DLD1 (cell line): ENCODE measurements at regions not wholly inside any gene's neighbourhood (a gene's known extent, or its start where the extent isn't known, plus 50 kb on each side); places are given as distances from the start of the nearest gene placed in this dataset.

Experiments
- in situ Hi-C: cut with HindIII; loops from 2 replicates; pipeline ENCODE4 v1.10.0; 2017; ENCODE audit warnings: low sequenced_read_pairs

DNA sequence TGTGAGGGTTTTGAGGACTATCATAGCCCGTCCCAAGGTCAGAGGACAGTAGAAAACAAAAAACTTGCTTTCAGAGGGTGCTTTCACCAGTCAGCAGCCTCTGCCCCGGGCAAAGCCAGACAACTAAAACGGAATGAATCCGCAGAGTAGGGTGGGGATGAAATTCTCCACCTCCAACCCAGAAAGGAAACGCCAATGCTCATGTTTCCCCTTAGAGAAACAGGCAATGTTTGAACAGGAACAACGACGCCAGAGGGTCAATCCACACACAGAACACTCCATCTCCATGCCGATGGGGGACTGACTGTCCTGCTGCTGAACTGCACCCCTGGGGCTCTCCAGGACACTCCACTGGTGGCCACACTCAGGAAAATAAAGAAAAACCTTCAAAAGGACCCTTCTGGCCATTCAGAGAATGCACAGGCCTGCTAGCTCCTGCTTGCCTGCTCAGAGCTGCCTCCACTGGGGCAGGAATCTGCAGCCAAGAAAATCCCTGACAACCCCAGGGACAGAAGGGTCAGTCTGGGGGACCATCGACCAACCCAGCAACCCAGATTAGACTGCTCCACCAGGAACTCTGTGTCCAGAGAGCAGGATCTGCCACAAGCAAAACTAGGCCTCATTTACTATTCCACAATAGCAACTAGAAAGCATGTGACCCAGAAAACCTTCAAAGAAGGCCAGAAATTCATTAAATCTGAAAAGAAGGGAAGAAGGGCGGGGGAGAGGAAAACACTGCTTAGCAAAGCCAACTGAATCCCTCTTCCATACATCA is 116.0 kb downstream of the TOMM20 start:
- in situ Hi-C loops, result no loop called here

DNA sequence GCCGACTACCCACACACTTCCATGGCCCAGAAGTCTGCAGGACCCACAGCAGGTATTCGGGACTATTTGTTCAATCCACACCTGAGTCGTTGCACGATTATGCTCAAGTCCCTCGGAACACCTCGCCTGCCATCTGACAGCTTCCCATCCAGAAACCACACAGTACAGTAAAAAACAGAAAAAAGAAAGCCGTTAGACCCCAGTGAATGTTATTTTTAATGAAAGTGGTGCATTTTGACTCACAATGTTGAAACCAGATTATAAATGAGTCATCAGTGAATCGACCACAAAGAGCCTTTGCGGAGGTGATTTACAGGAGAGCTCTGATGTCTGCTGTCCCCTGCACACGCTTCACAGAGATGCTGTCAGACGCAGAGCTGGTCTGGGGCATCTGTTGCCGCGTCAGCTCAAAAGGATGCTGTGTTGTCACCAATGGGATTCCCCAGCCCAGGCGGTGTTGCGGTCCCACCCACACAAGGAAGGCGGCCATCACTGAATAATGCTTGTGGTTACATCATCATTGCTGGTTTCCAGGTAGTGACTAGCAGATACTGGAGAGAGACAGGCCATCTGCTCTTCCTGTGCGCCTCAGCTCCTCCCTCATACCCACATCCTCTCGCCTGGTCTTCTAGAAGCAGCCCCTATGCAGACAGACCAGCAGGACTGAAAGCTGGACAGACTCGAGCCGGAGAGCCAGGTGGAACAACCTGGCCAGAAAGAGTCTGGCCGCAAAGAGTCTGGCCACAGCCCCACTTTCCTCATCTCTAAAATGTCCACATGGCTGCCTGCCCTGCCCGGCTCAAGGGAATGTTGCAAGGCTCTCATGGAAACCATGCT is 116.8 kb downstream of the TOMM20 start:
- in situ Hi-C loops, result no loop called here

DNA sequence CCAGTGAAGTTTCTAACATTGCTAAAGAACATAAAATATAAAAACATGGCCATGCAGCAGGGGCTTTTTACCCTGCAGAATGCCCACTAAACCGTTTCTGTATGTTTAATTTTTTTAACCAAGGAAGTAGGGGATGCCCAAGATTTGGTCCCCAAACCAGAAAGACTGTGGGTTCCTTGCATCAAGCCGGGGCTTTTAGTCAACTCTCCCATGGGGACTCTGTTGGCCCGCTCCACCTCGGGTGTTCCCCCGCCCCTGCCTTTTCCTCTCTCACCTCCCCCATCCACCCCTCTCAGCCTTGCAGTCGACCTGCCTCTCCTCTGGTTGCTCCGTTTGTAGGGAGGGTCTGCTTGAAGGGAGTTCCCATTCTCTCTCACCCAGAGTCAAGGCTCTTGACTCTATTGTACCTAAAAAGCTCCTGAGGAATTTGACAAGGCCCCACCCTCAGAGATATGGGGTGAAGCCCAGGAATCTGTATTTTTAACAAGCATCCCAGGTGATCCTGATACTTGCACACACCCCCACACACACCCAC is 117.5 kb downstream of the TOMM20 start:
- in situ Hi-C loops, result no loop called here

DNA sequence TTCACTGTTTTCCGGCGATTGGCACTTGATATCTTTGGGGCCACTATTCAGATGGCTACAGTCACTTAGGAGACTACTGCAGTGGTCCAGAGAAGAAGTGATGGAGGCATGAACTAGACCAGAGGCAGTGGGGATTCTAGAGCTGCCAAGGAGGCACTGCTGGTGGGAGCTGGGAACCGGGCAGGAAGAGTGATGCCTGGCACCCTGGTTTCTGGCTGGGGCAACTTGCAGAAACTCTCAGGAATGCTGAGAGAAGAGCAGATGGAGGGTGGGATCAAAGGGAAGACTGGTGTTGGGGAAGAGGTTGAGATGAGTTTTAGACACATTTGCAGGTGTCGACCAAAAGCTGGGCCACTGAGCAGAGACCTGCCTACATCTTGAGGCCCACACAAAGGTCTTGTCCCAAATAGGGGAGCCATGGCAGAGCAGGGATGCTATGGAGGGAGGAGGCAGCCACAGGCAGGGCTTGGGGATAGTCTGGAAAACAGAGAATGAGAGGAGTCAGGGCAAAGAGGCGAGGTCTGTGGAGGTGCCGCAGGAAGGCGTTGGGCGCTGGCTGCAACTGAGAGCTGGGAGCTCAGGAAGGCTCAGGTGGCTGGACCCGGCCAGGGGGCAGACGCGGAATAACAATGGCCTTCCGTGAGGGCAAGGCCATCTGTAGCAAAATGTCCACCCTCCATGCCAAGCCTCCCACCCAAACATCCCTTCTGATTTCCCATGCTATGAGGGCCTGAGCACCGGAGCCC is 118.9 kb downstream of the TOMM20 start:
- in situ Hi-C loops, result no loop called here

DNA sequence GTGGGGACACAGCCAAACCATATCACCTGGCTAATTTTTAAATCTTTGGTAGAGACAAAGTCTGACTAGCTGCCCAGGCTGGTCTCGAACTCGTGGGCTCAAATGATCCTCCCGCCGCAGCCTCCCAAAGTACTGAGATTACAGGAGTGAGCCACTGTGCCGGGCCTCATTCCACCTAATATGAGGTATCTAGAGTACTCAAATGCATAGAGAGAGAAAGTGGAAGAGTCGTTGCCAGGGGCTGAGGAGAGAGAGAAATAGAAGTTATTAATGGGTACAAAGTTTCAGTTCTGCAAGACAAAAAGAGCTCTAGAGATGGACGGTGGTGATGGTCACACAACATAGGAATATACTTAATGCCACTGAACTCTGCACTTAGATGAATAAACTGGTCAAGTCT is 119.6 kb downstream of the TOMM20 start:
- in situ Hi-C loops, result no loop called here

DNA sequence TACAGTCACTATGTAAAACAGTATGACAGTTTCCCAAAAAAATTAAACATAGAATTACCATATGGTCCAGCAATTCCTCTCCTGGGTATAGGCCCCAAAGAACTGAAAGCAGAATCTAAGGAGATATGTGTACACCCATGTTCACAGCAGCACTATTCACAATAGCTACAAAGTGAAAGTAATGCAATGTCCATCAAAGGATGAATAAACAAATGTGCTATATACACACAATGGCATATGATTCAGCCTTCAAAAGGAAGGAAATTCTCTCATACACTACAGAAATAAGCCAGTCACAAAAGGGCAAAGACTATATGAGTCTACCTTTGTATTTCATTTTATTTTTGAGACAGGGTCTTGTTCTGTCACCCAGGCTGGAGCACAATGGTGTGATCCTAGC is 120.4 kb downstream of the TOMM20 start:
- in situ Hi-C loops, result no loop called here

DNA sequence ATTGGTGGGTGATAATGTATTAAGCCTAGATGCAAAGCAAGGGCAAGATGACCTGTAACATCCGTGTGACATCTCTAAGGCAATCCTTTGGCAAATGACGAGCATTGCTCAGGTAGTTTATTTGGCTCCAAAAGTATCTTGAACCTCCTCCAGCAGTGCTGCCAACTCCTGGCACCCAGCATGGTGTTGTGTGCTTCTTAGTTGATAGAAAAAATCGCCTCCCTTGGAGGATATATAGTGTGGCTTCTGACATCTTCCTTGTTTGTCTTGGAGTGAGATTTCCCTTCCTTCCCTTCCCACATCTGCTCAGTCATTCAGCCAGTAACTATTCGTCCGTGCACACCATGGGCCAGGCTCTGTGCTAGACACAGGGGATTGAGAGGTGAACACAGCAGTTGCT is 121.8 kb downstream of the TOMM20 start:
- in situ Hi-C loops, result no loop called here

DNA sequence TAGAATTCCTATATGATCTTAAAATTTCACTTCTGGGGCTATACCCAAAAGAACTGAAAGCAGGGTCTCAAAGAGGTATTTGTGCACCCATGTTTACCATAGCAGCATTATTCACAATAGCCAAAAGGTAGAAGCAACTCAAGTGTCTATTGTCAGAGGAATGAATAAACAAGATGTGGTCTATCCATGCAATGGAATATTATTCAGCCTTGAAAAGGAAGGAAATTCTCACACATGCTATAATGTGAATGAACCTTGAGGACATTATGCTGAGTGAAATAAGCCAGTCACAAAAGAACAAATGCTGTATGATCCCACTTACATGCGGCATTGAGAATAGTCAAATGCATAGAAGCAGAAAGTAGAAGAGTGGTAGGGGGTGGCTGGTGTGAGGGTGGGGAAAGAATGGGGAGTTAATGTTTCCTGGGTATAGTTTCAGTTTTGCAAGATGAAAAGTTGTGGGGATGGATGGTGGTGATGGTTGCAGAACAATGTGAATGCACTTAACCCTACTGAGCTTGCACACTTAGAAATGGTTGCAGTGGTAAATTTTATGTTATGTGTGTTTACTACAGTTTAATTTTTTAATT is 122.4 kb downstream of the TOMM20 start:
- in situ Hi-C loops, result no loop called here

DNA sequence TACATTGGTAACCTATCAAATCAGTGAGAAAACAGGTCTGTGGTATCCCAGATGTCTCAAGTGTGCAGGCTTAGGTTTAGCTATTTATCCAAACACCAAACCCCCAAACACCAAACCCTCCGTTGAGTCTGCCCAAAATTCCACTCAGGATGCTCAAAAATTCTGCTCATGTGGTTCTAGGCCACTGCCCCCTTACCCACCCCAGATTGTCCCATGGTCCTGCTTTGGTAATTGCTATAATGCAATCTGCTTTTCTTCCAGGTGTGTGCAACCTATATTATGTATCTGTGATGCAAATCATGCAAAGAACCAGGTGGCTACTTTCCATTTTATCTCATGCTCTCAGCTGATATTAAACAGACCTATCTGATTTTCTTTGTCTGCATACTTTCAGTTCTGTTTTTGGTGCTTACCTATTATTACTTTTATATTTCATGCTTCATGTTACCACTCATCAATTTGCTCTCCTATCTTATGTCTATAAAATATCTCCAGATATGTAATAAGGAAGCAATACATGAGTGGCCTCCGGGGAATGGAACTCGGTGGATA is 123.7 kb downstream of the TOMM20 start:
- in situ Hi-C loops, result no loop called here

DNA sequence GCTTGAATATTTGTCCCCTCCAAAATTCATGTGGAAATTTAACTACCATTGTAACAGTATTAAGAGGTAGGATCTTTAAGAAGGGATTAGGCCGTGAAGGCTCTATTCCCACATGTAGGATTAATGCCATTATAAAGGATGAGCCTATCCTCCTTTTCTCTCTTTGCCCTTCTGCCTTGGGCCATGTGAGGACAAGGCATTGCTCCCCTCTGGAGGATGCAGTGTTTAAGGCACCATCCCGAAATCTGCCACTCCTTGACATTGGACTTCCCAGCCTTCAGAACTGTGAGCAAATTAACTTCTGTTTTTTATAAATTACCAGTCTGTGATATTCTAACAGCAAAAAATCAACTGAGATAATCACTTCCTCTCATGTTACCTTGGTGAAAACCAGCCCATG is 124.4 kb downstream of the TOMM20 start:
- in situ Hi-C loops, result no loop called here

DNA sequence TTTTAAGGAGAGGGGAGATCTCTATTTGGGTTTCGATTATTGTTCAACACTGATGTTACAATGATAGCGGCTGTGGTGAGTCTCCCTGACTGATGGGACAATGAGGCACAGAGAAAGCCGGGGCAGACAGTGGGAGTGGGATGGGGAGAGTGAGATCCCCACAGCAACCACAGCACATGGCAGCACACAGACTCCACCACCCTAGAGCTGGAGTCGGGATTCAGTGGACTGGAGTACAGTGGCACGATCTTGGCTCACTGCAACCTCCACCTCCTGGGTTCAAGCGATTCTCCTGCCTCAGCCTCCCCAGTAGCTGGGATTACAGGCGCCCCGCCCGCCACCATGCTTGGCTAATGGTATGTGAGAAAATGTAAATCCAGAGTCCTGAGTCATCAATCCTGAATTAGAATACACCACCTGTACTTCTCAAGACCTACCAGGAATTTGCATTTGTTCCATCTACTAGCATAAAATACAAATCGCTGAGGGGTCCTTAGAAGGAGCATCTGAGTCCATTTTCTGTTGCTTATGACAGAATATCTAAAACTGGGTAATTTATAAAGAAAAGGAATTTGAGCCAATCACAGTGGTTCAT is 125.8 kb downstream of the TOMM20 start:
- in situ Hi-C loops, result no loop called here

DNA sequence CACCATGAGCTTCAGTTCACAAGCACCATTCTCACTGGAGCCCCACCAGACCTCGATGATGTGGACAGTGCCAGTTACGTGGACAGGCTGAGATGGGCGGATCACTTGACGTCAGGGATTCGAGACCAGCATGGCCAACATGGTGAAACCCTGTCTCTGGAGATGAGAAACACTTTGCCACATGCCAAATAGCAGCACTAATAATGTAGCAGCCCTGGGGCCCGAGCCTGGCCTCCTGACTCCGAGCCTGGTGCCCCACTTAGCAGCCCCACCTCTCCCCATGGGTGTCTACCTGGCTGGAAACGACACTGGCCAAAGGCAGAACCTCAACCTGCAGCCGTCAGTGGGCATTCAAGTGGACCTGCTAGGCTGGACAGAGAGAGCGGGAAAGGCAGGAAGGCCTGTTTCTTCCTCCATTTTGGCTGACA is 129.1 kb downstream of the TOMM20 start:
- in situ Hi-C loops, result no loop called here

DNA sequence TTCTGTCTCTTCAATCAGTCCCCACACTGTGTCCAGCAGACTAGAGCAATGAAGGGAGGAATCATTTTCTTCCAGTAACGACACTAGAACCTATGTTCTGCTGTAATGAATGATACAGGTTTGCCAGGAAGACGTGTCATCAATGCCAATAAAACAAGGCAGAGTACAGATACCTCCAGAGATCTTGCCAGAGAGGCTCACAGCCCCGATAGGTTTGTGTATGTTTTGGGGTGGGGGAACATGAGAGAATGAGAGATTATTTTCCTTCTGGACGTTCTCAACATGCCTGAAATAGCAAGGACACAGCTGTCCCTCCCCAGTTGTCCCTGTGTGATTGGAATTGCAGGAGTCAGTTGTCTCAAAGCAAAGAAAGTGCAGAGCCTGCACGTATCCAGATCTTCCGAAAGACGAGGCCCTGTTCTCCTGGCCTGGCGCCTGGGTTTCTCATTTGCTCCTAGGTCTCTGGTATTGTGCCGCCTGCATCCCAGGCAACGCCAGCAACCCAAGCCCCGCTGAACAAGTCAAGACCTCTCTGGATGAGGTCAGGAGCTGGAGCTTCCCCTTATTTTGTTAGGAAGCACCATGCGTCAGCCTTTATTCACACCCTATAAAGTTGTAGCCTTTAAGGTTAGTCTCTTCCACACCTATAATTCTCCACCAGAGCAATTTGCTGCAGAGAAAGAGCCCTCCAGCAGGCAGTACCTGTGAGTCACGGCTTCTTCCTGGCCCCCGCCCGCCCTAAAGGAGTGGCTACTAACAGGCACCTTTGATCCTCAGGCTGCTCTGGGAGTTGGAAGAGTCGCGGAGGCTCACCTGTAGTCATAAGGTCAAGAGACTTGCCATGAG is 130.5 kb downstream of the TOMM20 start:
- in situ Hi-C loops, result no loop called here

DNA sequence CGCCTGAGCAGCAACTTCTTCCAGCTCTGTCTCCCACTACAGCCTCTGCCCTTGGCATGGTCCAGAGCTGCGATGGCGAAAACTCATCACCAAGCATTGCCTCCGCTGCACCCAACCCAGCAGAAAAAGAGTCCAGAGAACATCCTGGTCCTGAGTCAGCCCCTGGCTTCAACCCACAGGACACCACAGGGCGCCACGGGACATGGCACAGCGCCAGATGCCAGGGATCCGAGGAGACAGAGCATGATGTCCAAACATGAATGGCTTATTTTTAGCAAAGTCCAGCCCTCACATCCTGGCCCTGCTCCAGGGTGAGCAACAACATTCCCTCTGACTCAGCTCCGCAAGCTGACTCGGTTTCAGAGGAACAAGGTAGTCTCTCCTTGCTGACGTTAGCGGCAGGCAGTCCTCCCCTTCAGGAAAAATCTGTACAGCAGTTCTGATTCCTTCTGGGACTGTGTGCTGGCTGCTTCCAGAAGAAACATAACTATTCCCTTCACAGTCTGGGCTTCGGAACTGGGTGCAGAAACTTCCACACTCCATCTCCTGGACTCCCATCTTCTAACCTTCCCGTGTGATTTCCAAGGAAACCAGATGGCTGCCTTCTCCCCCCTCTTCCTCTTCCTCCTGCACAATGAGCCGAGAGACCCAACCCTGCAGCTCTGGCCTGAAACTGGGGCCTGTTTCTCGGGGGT is 131.3 kb downstream of the TOMM20 start:
- in situ Hi-C loops, result no loop called here

DNA sequence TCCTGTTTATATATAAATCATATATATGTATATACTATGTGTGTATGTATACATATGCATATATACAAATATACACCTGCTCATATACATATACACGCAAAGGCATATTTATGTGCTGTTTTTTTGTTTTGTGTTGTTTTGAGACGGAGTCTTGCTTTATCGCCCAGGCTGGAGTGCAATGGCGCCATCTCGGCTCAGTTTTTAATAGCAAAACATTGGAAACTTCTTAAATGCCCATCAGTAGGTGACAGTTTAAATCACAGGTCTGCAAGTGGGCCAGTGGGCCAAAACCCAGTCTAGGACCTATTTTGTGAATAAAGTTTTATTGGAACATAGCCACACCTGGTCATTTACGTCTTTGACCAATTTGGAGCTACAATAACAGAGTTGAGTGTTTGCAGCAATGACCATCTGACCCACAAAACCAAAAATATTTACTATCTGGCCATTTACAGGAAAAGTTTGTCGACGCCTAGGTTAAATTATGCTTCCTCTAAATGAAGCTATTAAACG is 132.3 kb downstream of the TOMM20 start:
- in situ Hi-C loops, result no loop called here

DNA sequence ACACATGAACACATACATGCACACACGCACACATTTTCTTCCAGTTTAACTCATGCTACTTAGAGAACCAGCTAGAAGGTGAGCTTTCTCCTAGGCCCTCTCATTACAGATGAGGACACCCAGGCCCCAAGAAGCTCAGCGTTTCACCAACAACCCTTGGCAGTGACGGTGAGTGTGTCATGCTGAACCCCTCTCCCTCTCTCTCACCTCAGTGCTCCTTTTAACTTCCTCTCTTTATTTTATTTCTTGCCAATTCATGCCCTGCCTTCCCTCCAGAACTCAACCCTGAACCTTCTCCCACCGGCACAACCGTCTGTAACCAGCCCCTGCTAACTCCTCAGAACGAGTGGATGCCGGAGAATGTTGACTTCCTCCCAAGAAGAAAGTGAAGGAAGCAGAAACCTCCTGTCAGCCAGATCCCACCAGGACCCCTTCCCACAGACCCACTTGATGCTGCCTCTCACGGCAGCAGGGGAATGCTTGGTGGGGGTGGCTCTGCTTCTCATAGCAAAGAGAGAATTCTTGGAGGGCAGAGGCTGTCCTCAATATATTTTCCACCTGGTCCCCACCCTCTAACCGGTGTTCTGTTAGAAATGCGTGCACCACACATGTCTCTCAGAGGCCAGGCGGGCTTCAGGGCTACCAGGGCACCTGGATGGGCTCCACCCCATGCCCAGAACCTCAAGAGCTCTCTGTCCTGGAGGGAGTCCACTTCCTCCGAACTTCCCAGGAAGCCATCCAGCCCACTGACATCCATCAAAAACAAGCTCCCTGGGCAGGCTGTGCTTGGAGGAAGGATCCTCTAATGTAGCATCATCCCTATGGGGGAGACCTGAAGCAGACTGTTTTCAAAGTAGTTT is 134.0 kb downstream of the TOMM20 start:
- in situ Hi-C loops, result no loop called here

DNA sequence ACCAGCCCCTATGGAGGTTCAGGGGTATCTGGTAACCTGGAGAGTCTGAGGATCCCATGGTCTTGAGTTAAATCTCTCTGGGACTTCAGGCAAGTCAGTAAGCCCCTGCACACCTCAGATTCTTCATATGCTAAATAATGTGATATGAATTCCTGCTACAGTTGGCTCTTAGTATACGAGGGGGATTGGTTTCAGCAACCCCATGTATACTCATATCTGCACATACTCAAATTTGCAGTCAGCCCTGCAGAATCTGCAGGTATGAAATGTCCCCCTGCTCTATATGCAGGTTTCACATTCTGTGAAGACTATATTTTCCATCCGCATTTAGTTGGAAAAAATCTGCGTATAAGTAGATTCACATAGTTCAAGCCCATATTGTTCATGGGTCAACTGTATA is 136.6 kb downstream of the TOMM20 start:
- in situ Hi-C loops, result no loop called here
